Hematopoietic multipotent progenitor cell treated with erythropoietin and hydrocortisone succinate and interleukin-3 and kit ligand, for 4 days (in vitro differentiated cells): ENCODE measurements at regions not wholly inside any gene's neighbourhood (a gene's known extent, or its start where the extent isn't known, plus 50 kb on each side); places are given as distances from the start of the nearest gene placed in this dataset.

Experiments used
- DNase-seq: peaks from one replicate; pipeline ENCODE4 v3.0.0-alpha.2; 2015

- no peak for DNase-seq
Observed at GRCh38 chr7:47636081-47636432, 54.1 kb upstream of the TNS3 start.

DNA sequence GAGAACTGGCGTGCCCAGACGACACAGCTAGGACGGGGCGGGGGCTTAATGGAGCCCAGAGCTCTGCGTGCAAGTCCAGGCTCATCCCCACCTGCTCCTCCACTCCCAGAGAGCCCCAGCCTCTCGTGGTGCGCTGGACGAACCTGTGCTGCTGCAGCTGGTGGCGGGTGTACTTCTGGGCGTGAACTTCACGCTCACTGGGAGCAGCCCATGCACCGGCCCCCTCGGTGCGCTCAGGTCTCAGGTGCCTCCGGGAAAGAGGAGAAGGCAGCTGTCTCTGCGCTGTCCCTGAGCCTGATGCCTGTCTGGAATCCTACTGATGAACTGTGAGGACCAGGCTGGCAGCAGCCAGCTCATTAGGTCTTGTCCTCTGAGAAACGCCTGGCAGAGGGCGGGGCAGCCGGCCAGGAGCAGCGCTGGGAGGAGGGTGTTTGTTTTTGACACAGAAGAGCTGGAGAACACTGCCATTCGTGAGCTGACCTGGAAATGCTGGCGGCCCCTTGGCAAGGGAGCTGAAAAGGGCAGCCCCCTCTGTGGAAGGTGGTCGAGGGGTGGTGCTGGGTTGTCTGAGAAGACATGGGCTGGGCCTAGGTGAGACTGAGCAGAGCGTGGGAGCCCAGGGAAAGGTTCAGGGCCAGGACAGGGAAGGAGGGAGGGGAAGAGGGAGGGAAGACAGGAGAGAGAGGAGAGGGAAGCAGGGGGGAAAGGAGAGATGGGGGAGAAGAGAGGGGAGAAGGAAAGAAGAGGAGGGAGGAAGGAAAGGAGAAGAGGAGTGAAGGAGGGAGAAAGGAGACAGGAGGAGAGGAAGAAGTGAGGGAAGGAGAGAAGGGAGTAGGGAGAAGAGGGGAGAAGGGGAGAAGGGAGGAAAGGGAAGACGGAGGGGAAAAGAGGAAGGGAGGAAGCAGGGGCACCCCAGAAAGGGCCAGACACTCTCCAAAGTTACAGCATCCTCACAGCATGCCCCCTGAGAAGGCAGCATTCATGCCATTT, 53.5 kb upstream of the TNS3 start:
- DNase-seq, result no peak

DNA sequence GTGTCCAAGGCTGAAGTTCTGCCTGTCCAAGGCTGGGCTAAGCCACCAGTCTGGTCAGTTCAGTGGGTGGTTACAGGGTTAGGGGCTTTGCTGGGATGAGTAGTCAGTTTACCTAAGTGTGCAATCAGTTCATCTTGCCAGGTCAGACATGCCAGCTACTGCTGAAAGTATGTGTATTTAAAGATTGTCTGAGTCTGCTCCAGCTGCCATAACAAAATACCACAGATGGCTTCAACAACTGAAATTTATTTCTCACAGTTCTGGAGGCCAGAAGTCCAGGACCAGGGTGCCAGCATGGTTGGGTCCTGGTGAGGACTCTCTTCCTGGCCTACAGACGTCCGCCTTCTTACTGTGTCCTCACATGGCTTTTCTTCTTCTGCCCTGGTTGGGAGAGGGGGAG, 52.4 kb upstream of the TNS3 start:
- no peak for DNase-seq

DNA sequence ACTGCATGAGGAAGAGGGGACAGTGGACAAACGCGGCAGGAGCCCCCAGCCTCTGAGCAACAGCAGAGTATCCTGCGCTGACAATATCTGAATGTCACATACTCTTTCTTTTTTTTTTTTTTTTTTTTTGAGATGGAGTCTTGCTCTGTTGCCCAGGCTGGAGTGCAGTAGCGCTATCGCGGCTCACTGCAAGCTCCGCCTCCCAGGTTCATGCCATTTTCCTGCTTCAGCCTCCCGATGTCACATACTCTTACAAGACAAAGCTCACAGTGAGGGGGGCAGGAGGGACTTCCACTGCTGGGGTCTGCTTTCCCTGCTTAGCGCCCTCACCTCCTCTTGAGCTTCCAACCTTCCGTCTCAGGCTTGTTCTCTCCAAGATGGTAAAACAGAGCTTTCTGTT, 51.2 kb upstream of the TNS3 start:
- DNase-seq, result no peak
